ENCODE measurements at regions not wholly inside any gene's neighbourhood (a gene's known extent, or its start where the extent isn't known, plus 50 kb on each side); places are given as distances from the start of the nearest gene placed in this dataset.

DNA sequence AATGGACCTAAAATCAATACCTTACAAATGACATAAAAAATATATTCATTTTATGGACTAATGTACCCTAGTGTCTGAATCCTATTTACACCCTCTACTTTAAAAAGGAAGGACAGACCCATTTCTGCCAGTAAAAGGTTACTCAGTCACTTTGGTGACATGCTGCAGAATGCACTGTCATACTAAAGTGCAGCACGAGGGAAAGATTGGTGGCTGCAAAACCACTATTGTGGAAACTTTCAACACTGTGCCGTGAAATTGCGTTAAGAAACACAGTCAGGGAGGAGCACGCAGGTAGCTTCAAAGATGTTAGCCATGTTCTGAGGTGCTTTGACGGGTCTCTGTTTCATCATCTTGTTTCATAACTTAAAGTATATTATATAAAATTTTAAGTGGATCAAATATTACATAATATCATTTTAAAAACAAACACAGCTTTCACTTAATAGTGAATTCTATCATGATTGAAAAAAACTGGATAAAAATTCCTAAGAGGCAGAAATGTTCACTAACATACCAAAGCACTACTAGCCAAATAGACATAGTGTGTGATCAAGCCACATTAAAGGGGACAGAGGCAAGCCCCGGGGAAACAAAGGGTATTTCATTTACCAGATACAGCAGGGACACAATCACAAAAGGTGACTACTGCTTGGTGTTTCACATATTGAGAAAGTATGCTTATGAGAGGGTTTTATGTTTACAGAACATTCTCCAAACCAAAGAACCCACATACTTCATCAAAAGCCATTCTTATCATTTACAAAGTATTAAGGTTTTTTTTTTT is 330.8 kb upstream of the SOX5 start:
- no peak for TF ChIP-seq POLR2A (IDR thresholded peaks at IDR 0.05; ENCODE audit: extremely low read depth, insufficient read length)
- TF ChIP-seq, protein P1, sequence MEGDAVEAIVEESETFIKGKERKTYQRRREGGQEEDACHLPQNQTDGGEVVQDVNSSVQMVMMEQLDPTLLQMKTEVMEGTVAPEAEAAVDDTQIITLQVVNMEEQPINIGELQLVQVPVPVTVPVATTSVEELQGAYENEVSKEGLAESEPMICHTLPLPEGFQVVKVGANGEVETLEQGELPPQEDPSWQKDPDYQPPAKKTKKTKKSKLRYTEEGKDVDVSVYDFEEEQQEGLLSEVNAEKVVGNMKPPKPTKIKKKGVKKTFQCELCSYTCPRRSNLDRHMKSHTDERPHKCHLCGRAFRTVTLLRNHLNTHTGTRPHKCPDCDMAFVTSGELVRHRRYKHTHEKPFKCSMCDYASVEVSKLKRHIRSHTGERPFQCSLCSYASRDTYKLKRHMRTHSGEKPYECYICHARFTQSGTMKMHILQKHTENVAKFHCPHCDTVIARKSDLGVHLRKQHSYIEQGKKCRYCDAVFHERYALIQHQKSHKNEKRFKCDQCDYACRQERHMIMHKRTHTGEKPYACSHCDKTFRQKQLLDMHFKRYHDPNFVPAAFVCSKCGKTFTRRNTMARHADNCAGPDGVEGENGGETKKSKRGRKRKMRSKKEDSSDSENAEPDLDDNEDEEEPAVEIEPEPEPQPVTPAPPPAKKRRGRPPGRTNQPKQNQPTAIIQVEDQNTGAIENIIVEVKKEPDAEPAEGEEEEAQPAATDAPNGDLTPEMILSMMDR (IDR thresholded peaks at IDR 0.05; ENCODE audit: low read depth, low read length): no peak

Measured in NB4 (cell line).